Pancreas (tissue), 10 donors: ENCODE measurements at regions not wholly inside any gene's neighbourhood (a gene's known extent, or its start where the extent isn't known, plus 50 kb on each side); places are given as distances from the start of the nearest gene placed in this dataset.
A peak's percentile ranks its signal among the peaks of the same experiment; 100 is the strongest.
"Not testable (repeated sequence)": the region's sequence is repeated elsewhere in the genome, so short reads cannot be mapped to it uniquely, and the experiment has no call there.

ENCODE experiments used
- ATAC-seq, 4 donors: fragments of 200-7000 bp; cut with Tn5 transposase; one replicate each; pipeline versions ENCODE4 v1.8.0 to v1.9.1; 2020; ENCODE audit warnings: mild to moderate bottlenecking in 4 of 4, moderate library complexity in 4 of 4
- DNase-seq, 6 donors: peaks; one replicate each; pipeline ENCODE4 v3.0.0-alpha.2; 2020
- FAIRE-seq: peaks from 2 replicates; lab custom pipeline; 2012; peaks lifted over from hg19 to GRCh38; lab: Jason Lieb, UNC
- H3K27ac ChIP-seq, 4 donors: fragments of 200-600 bp; sonication (generic); 1 replicate in 3 of 4; 2 replicates in 1 of 4; pipeline versions ENCODE4 v1.5.0 to v1.8.0; 2020
- H3K27me3 ChIP-seq, 4 donors: fragments of 200-600 bp; one replicate each; pipeline ENCODE4 v1.8.0; 2021
- H3K36me3 ChIP-seq, 3 donors: fragments of 200-600 bp; sonication (generic) in 1 of 3; one replicate each; pipeline versions ENCODE4 v1.5.0 to v1.8.0; 2020 to 2021
- H3K4me1 ChIP-seq, 3 donors: fragments of 200-600 bp; one replicate each; pipeline ENCODE4 v1.8.0; 2021
- H3K4me3 ChIP-seq, 4 donors: fragments of 200-600 bp; sonication (generic) in 2 of 4; one replicate each; pipeline versions ENCODE4 v1.5.0 to v1.8.0; 2020 to 2021
- H3K9me3 ChIP-seq, 4 donors: fragments of 200-600 bp; one replicate each; pipeline ENCODE4 v1.8.0; 2021
- CTCF ChIP-seq, 4 donors: fragments of 200-600 bp; sonication (generic) in 3 of 4; IDR thresholded peaks; one replicate each; pipeline versions ENCODE4 v1.5.0 to v1.8.0; 2021; ENCODE audit warnings: antibody characterized with exemption in 4 of 4
- WGBS, 2 donors: extraction: QIAGEN DNeasy Blood & Tissue Kit; methylation state at CpG; one replicate each; pipeline ENCODE4 v1.1.7; 2013; 5-methylcytosine and 5-hydroxymethylcytosine counted together
- intact Hi-C, 3 donors: fragments of 100-400 bp; cut with DNase I; formaldehyde crosslinking; loops; one replicate each; pipeline versions ENCODE4 v1.11.1 to v1.14.2; 2022
- donor health status: healthy with polysubstance abuse.
- donor health status: DM: no; HTN: no; CAD: no; lungs with moderate emphysema.
- donor health status: DM: no; HTN: no; CAD: no.
- donor health status: control.
- donor health status: control.
- donor health status: Bipolar disorder and iron deficiency.
- donor health status: DM: yes; HTN: yes; CAD: no.
- donor health status: DM: no; HTN: no; CAD: no.
- donor health status: DM: no; HTN: no; CAD: no.
- donor health status: DM: yes; HTN: yes; CAD: no.

- FAIRE-seq (no peak), DNase-seq (no peak), ATAC-seq (no peak)
- Histone ChIP-seq H3K4me3 (no peak overlapping the region), H3K4me1 (no peaks in the 10 kb centered on the region), H3K27ac (no peak overlapping the region), H3K36me3 (no peaks in the 10 kb centered on the region), H3K9me3 (no peaks in the 10 kb centered on the region), H3K27me3 (no peaks in the 10 kb centered on the region)
- intact Hi-C loops: no loop called here
- TF ChIP-seq CTCF (IDR thresholded peaks at IDR 0.05): no peak
Observed at GRCh38 chr6:156587071-156587470, 190.1 kb upstream of the ARID1B start.

GRCh38 chr6:156585859-156586258, 191.3 kb upstream of the ARID1B start:
- no peak for TF ChIP-seq CTCF (IDR thresholded peaks at IDR 0.05)
- ATAC-seq (no peak), DNase-seq (no peak), FAIRE-seq (no peak)
- Histone ChIP-seq H3K36me3 (no peaks in the 10 kb centered on the region), H3K27ac (no peak overlapping the region), H3K4me1 (no peaks in the 10 kb centered on the region), H3K4me3 (no peak overlapping the region), H3K9me3 (no peaks in the 10 kb centered on the region), H3K27me3 (no peaks in the 10 kb centered on the region)
- WGBS, 2 donors: 52 to 55% methylated on average over 3 of the region's 3 CpGs
- intact Hi-C loops: no loop called here

DNA sequence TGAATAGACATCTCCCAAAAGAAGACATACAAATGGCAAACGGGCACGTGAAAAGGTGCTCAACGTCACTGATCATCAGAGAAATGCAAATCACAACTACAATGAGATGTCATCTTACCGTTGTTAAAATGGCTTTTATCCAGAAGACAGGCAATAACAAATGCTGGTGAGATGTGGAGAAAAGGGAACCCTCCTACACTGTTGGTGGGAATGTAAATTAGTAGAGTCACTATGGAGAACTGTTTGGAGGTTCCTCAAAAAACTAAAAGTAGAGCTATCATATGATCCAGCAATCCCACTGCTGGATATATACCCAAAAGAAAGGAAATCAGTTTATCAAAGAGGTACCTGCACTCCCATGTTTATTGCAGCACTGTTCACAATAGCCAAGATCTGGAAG, 193.1 kb upstream of the ARID1B start:
- H3K36me3 ChIP-seq, H3K4me3 ChIP-seq, FAIRE-seq, H3K9me3 ChIP-seq, H3K4me1 ChIP-seq, intact Hi-C loops, DNase-seq, H3K27me3 ChIP-seq, ATAC-seq, H3K27ac ChIP-seq: not testable (repeated sequence)
- WGBS, 2 donors: 33 to 39% methylated on average over 4 of the region's 4 CpGs

DNA sequence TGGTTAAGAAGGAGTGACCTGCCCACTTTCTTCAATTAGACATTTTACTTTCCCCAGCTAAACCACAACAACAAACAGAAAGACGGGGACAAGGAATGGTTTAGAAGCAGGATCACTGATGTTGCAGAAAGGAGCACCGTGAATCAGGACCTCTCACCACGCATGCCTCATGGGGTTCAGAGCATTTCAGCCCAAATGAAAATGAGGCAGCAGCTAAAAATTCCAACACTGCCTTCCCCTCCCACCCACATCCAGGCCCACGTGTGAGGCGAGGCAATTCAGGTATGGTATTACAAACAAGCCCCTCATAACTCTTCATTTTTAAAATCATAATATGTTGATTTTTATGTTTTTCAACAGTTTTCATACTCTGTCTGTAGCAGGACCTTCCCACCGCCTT, 194.1 kb upstream of the ARID1B start:
- H3K27me3 ChIP-seq: no peaks in the 10 kb centered on the region
- H3K27ac ChIP-seq: no peak overlapping the region
- H3K4me1 ChIP-seq: no peaks in the 10 kb centered on the region
- H3K9me3 ChIP-seq: no peaks in the 10 kb centered on the region
- ATAC-seq (no peak), FAIRE-seq (no peak), DNase-seq (no peak)
- WGBS, 2 donors: 74 to 77% methylated on average over 6 of the region's 6 CpGs
- H3K4me3 ChIP-seq: no peak overlapping the region
- no peaks in the 10 kb centered on the region for H3K36me3 ChIP-seq
- intact Hi-C loops: no loop called here
- TF ChIP-seq CTCF (IDR thresholded peaks at IDR 0.05): no peak

DNA sequence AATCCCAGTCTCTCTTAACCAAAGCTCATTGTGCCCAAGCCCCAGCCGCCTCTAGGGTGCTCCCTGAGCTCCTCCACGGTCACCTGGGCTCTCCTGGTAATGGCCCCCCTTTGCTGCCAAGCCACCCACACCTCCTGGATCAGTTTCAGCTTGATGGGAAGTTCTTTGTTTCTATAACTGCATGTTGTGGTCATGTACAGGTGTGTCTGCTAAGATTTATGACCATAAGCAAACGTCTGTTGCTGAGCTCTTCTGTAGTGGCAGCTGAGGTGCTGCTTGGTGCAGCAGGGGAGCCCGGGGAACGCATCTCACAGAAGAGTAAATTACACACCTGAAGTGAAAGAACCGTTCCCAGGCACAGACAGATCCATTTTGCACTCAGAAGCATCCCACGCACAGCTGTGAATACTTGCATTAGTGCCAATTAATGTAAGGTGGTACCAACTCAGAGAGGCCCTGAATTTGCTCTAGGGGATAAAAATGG, 194.6 kb upstream of the ARID1B start:
- ATAC-seq: peak; percentile 20 to 87 (median 58)

More for the DNA sequence above, 194.6 kb upstream of the ARID1B start:
- intact Hi-C loops: no loop called here
- FAIRE-seq (no peak), DNase-seq (no peak)
- Histone ChIP-seq H3K36me3 (no peaks in the 10 kb centered on the region), H3K27me3 (no peaks in the 10 kb centered on the region), H3K4me3 (no peak overlapping the region), H3K27ac (no peak overlapping the region), H3K4me1 (no peaks in the 10 kb centered on the region), H3K9me3 (no peaks in the 10 kb centered on the region)
- no peak for TF ChIP-seq CTCF (IDR thresholded peaks at IDR 0.05)
- 48 to 51% methylated on average over 7 of the region's 7 CpGs for WGBS, 2 donors
